A549 (cell line): ENCODE measurements at regions not wholly inside any gene's neighbourhood (a gene's known extent, or its start where the extent isn't known, plus 50 kb on each side); places are given as distances from the start of the nearest gene placed in this dataset.

Experiments
- BHLHE40 ChIP-seq: IDR thresholded peaks from 2 replicates; pipeline ENCODE4 v1.6.1; 2012; ENCODE audit warnings: low read depth, low read length, inconsistent platforms
- E2F6 ChIP-seq: IDR thresholded peaks from 2 replicates; pipeline ENCODE4 v1.6.1; 2012; ENCODE audit warnings: low read depth, borderline replicate concordance
- SMC3 ChIP-seq: fragments of >200 bp; sonication (Bioruptor Twin); formaldehyde crosslinking; IDR thresholded peaks from 3 replicates; pipeline ENCODE4 v1.6.1; 2018; ENCODE audit warnings: inconsistent platforms

GRCh38 chr22:48712558-48713271 lies 1115.0 kb downstream of the BRD1 start:
- TF ChIP-seq E2F6 (no peak), SMC3 (no peak), BHLHE40 (no peak)
